OCI-LY7 (cell line): ENCODE measurements at regions not wholly inside any gene's neighbourhood (a gene's known extent, or its start where the extent isn't known, plus 50 kb on each side); places are given as distances from the start of the nearest gene placed in this dataset.

Source experiments
- BruUV-seq: library from RNA; stranded (reverse); fragments of 400-500 nt; replicated peaks from 2 replicates; lab custom pipeline; 2021; lab: Mats Ljungman, UMichigan
- CTCF ChIA-PET: fragments of 300-600 bp; sonication (Branson Sonifier 250); formaldehyde crosslinking; loops from one replicate; lab custom pipeline; 2022; ENCODE audit warnings: antibody characterized with exemption; ENCODE audit not compliant: unreplicated experiment; lab: Charles Lee
- POLR2A ChIA-PET: fragments of 300-600 bp; sonication (Branson Sonifier 250); formaldehyde crosslinking; loops from one replicate; lab custom pipeline; 2022; ENCODE audit warnings: antibody characterized with exemption; lab: Charles Lee
- DNase-seq: peaks from one replicate; pipeline ENCODE4 v3.0.0-alpha.2; 2015; ENCODE audit warnings: low spot score
- H2AFZ ChIP-seq: fragments of 200-600 bp; sonication (generic), shearing (Covaris generic); 2 replicates; pipeline ENCODE4 v1.6.1; 2014; ENCODE audit warnings: mild to moderate bottlenecking, antibody characterized with exemption, low read length, moderate library complexity
- H3K27ac ChIP-seq: fragments of 200-600 bp; sonication (generic); 2 replicates; pipeline ENCODE4 v1.5.1; 2014; ENCODE audit warnings: mixed run types, low read depth, mild to moderate bottlenecking, moderate library complexity, low read length, inconsistent platforms; ENCODE audit not compliant: poor library complexity, severe bottlenecking
- H3K36me3 ChIP-seq: fragments of 200-600 bp; sonication (generic); 2 replicates; pipeline ENCODE4 v1.6.1; 2014; ENCODE audit warnings: mild to moderate bottlenecking, antibody characterized with exemption, low read length, moderate library complexity, mixed read lengths; ENCODE audit not compliant: insufficient read depth
- H3K4me1 ChIP-seq: fragments of 200-600 bp; sonication (generic); 2 replicates; pipeline ENCODE4 v1.5.1; 2014; ENCODE audit warnings: mild to moderate bottlenecking, low read length; ENCODE audit not compliant: insufficient read depth, poor library complexity, severe bottlenecking
- H3K4me2 ChIP-seq: fragments of 200-600 bp; sonication (generic); 2 replicates; pipeline ENCODE4 v1.6.1; 2014; ENCODE audit warnings: mild to moderate bottlenecking, low read length
- H3K4me3 ChIP-seq: fragments of 200-600 bp; sonication (generic); 2 replicates; pipeline ENCODE4 v1.5.1; 2014; ENCODE audit warnings: mild to moderate bottlenecking, low read depth, low read length; ENCODE audit not compliant: poor library complexity, severe bottlenecking
- H3K79me2 ChIP-seq: fragments of 200-600 bp; sonication (generic); 2 replicates; pipeline ENCODE4 v1.6.1; 2016; ENCODE audit warnings: low read depth, mild to moderate bottlenecking, low read length, moderate library complexity, mixed read lengths; ENCODE audit not compliant: insufficient read depth
- H3K9me2 ChIP-seq: fragments of 200-600 bp; sonication (generic); 2 replicates; pipeline ENCODE4 v1.6.1; 2016; ENCODE audit warnings: mild to moderate bottlenecking, low read length, mixed read lengths; ENCODE audit not compliant: insufficient read depth
- H3K9me3 ChIP-seq: fragments of 200-600 bp; sonication (generic); 2 replicates; pipeline ENCODE4 v1.6.1; 2014; ENCODE audit warnings: mild to moderate bottlenecking, mixed run types, low read length, mixed read lengths
- H4K20me1 ChIP-seq: fragments of 200-600 bp; sonication (generic); 2 replicates; pipeline ENCODE4 v1.6.1; 2014; ENCODE audit warnings: mild to moderate bottlenecking, antibody characterized with exemption, low read length, moderate library complexity, mixed read lengths; ENCODE audit not compliant: insufficient read depth
- EZH2phosphoT487 ChIP-seq: fragments of 200-600 bp; sonication (generic); IDR thresholded peaks from 2 replicates; pipeline ENCODE4 v1.6.1; 2018; ENCODE audit warnings: low read depth, borderline replicate concordance, mild to moderate bottlenecking, mixed run types, antibody characterized with exemption, low read length, moderate library complexity, mixed read lengths
- intact Hi-C: fragments of 100-400 bp; cut with micrococcal nuclease; formaldehyde crosslinking; loops from one replicate; pipeline ENCODE4 v1.10.0; 2022; ENCODE audit not compliant: unreplicated experiment
- TF ChIP-seq, protein P1 (sequence below): fragments of 200-600 bp; sonication (generic); conservative IDR thresholded peaks from 2 replicates; pipeline ENCODE4 v1.5.1; 2014; ENCODE audit warnings: mild to moderate bottlenecking, antibody characterized with exemption, low read length, moderate library complexity, mixed read lengths

DNA sequence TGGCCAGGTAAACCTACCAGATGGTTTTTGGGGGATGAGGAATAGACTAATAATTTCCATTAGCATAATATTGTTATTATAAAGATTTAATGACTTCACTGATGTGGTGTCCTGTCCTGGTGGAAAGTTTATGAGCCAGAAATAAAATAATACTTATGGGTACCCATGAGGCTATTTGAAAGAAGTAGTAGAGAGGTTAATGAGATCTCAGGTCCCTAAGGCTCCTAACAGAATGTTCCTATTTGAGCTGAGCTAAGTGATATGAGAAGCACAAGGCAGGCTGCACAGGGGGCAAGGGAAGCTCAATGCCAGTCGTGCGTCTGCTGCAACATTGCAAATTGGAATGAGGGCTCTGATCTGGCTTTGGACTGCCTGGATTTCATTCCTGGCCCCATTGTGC is 174.1 kb downstream of the BMP2 start:
- Histone ChIP-seq H3K27ac (no peak overlapping the region), H4K20me1 (no peaks in the 10 kb centered on the region), H3K4me2 (no peak overlapping the region), H3K9me2 (no peaks in the 10 kb centered on the region), H3K4me1 (no peaks in the 10 kb centered on the region), H3K36me3 (no peaks in the 10 kb centered on the region), H3K79me2 (no peaks in the 10 kb centered on the region), H3K4me3 (no peak overlapping the region), H2AFZ (no peak overlapping the region), H3K9me3 (no peaks in the 10 kb centered on the region)
- TF ChIP-seq, protein P1, sequence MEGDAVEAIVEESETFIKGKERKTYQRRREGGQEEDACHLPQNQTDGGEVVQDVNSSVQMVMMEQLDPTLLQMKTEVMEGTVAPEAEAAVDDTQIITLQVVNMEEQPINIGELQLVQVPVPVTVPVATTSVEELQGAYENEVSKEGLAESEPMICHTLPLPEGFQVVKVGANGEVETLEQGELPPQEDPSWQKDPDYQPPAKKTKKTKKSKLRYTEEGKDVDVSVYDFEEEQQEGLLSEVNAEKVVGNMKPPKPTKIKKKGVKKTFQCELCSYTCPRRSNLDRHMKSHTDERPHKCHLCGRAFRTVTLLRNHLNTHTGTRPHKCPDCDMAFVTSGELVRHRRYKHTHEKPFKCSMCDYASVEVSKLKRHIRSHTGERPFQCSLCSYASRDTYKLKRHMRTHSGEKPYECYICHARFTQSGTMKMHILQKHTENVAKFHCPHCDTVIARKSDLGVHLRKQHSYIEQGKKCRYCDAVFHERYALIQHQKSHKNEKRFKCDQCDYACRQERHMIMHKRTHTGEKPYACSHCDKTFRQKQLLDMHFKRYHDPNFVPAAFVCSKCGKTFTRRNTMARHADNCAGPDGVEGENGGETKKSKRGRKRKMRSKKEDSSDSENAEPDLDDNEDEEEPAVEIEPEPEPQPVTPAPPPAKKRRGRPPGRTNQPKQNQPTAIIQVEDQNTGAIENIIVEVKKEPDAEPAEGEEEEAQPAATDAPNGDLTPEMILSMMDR, result no peak
- TF ChIP-seq EZH2phosphoT487, result no peak
- no TSS peak for BruUV-seq
- CTCF ChIA-PET, result no interaction called here
- no peak for DNase-seq
- intact Hi-C loops, result no loop called here
- POLR2A ChIA-PET, result no interaction called here

DNA sequence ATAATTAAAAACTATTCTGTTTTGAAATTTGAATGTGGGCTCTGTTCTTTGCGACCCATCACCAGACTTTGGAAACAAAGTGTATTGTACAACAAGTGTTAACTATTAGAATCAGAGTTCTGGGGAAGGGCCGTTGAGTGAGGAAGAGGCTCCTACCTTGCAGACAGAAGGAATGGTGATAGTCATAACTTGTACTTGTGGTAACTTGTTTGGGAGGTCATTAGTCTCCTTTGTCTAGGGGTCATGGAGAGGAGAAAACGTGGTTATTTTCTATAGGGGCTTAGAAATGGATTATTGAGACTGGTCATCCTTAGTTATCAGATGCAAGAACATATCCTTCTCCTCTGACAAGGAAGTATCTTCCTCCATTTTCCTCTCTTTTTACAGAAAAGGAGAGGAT is 174.8 kb downstream of the BMP2 start:
- 0 out of 2 replicates have a peak, but pooled peaks cover 3% of the 10 kb centered on the region for H3K9me3 ChIP-seq
- no peaks in the 10 kb centered on the region for H3K4me1 ChIP-seq
- intact Hi-C loops, result no loop called here
- no peaks in the 10 kb centered on the region for H4K20me1 ChIP-seq
- no peak overlapping the region for H3K27ac ChIP-seq
- H3K79me2 ChIP-seq, result no peaks in the 10 kb centered on the region
- H3K4me3 ChIP-seq, result no peak overlapping the region
- no peak overlapping the region for H3K4me2 ChIP-seq
- no peak for TF ChIP-seq EZH2phosphoT487
- TF ChIP-seq, protein P1, result no peak
- H3K9me2 ChIP-seq, result no peaks in the 10 kb centered on the region
- BruUV-seq, result no TSS peak
- DNase-seq, result no peak
- CTCF ChIA-PET, result no interaction called here
- H2AFZ ChIP-seq, result no peak overlapping the region
- POLR2A ChIA-PET, result interaction anchor here (0.6 kb wide), 1 partner anchor 7 kb away, joined by 4 read pairs; no protein-coding TSS in a partner anchor
- H3K36me3 ChIP-seq, result no peaks in the 10 kb centered on the region

DNA sequence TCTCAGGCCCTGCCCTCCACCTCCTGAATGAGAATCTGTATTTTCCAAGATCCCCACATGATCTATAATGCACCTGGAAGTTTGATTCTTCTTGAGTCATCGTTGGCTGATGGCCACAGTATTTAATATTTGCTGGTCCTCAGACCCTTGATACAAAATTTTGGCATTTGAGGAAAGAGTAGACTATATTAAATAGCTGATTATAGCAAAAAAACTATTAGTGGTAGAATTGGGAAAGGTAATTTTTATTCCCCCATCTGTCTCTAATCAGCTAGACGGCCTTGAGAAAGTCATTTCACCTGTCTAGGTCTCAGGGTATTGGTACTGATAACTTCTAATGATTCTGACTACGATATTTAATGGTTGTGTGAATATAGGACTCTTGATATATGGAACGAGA is 176.8 kb downstream of the BMP2 start:
- no peaks in the 10 kb centered on the region for H3K4me1 ChIP-seq
- no peak overlapping the region for H3K27ac ChIP-seq
- DNase-seq, result no peak
- H2AFZ ChIP-seq, result no peak overlapping the region
- no peaks in the 10 kb centered on the region for H3K9me2 ChIP-seq
- CTCF ChIA-PET, result no interaction called here
- H3K79me2 ChIP-seq, result no peaks in the 10 kb centered on the region
- no peaks in the 10 kb centered on the region for H3K36me3 ChIP-seq
- BruUV-seq, result no TSS peak
- no peak for TF ChIP-seq EZH2phosphoT487
- TF ChIP-seq, protein P1, result no peak
- intact Hi-C loops, result no loop called here
- no peaks in the 10 kb centered on the region for H4K20me1 ChIP-seq
- no peak overlapping the region for H3K4me2 ChIP-seq
- POLR2A ChIA-PET, result no interaction called here
- no peak overlapping the region for H3K4me3 ChIP-seq
- 0 out of 2 replicates have a peak, but pooled peaks cover 3% of the 10 kb centered on the region for H3K9me3 ChIP-seq
